Esophagus muscularis mucosa (tissue), 4 donors: ENCODE measurements at regions not wholly inside any gene's neighbourhood (a gene's known extent, or its start where the extent isn't known, plus 50 kb on each side); places are given as distances from the start of the nearest gene placed in this dataset.

ENCODE experiments used
- EP300 ChIP-seq: sonication (generic); formaldehyde crosslinking; IDR thresholded peaks from one replicate; pipeline ENCODE4 v1.6.1; 2017; ENCODE audit warnings: antibody characterized with exemption
- POLR2A ChIP-seq: fragments of 450-650 bp; IDR thresholded peaks from one replicate; pipeline ENCODE4 v1.6.1; 2017; ENCODE audit warnings: antibody characterized with exemption, moderate library complexity, mild to moderate bottlenecking, low read depth
- POLR2AphosphoS5 ChIP-seq, 2 donors: sonication (generic); formaldehyde crosslinking; IDR thresholded peaks; one replicate each; pipeline ENCODE4 v1.6.1; 2017; ENCODE audit warnings: antibody characterized with exemption in 2 of 2
- TF ChIP-seq, protein P1 (sequence below), 3 experiments: fragments of 200-600 bp in 2 of 3; fragments of 450-650 bp in 1 of 3; sonication (generic) in 2 of 3; IDR thresholded peaks; one replicate each; pipeline ENCODE4 v1.5.1; 2017 to 2019; ENCODE audit warnings: antibody characterized with exemption in 3 of 3, mild to moderate bottlenecking in 2 of 3, moderate library complexity in 1 of 3

DNA sequence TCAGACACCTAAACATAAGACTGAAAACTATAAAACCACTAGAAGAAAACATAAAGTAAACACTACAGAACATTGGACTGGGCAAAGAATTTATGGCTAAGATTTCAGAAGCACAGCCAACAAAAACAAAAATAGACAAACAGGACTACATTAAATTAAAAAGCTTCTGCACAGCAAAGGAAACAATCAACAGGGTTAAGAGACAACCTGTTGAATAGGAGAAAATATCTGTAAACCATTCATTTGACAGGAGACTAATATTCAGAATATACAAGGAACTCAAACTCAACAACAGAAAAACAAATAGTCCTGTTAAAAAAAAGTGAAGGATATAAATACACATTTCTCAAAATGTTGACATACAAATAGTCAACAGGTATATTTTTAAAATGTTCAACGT is 106.7 kb upstream of the FANCL start:
- TF ChIP-seq, protein P1, sequence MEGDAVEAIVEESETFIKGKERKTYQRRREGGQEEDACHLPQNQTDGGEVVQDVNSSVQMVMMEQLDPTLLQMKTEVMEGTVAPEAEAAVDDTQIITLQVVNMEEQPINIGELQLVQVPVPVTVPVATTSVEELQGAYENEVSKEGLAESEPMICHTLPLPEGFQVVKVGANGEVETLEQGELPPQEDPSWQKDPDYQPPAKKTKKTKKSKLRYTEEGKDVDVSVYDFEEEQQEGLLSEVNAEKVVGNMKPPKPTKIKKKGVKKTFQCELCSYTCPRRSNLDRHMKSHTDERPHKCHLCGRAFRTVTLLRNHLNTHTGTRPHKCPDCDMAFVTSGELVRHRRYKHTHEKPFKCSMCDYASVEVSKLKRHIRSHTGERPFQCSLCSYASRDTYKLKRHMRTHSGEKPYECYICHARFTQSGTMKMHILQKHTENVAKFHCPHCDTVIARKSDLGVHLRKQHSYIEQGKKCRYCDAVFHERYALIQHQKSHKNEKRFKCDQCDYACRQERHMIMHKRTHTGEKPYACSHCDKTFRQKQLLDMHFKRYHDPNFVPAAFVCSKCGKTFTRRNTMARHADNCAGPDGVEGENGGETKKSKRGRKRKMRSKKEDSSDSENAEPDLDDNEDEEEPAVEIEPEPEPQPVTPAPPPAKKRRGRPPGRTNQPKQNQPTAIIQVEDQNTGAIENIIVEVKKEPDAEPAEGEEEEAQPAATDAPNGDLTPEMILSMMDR (IDR thresholded peaks at IDR 0.05): no peak
- no peak for TF ChIP-seq EP300
- no peak for TF ChIP-seq POLR2A
- no peak for TF ChIP-seq POLR2AphosphoS5 (IDR thresholded peaks at IDR 0.05)
